ENCODE measurements at regions not wholly inside any gene's neighbourhood (a gene's known extent, or its start where the extent isn't known, plus 50 kb on each side); places are given as distances from the start of the nearest gene placed in this dataset.

- no peak for TF ChIP-seq CTCF (conservative IDR thresholded peaks at IDR 0.05)
- DNase-seq (ENCODE audit: low read depth, low spot score) = no peak
- Mint-ChIP-seq H3K4me1 (no peaks in the 10 kb centered on the region), H3K27me3 (ENCODE audit: low read depth) (no peaks in the 10 kb centered on the region), H3K36me3 (ENCODE audit: low read depth) (no peaks in the 10 kb centered on the region), H3K4me3 (no peak overlapping the region), H3K9me3 (peaks cover 4% of the 10 kb centered on the region), H3K27ac (ENCODE audit: unreplicated experiment) (no peak overlapping the region)
These were observed 1114.8 kb downstream of the ROBO2 start for GRCh38 chr3:78154521-78155186.

- TF ChIP-seq CTCF (conservative IDR thresholded peaks at IDR 0.05) = no peak
- DNase-seq (ENCODE audit: low read depth, low spot score) = no peak
- Mint-ChIP-seq H3K27ac (ENCODE audit: unreplicated experiment) (no peak overlapping the region), H3K4me1 (peaks cover 18% of the 10 kb centered on the region), H3K36me3 (ENCODE audit: low read depth) (no peaks in the 10 kb centered on the region), H3K27me3 (ENCODE audit: low read depth) (no peaks in the 10 kb centered on the region), H3K9me3 (no peaks in the 10 kb centered on the region), H3K4me3 (no peak overlapping the region)
These were observed 1121.8 kb downstream of the ROBO2 start for GRCh38 chr3:78161736-78162135.

GRCh38 chr3:78163379-78163778 is 1123.5 kb downstream of the ROBO2 start:
- H3K4me3 Mint-ChIP-seq = no peak overlapping the region
- H3K36me3 Mint-ChIP-seq (ENCODE audit: low read depth) = no peaks in the 10 kb centered on the region
- no peaks in the 10 kb centered on the region for H3K27me3 Mint-ChIP-seq (ENCODE audit: low read depth)
- DNase-seq (ENCODE audit: low read depth, low spot score) = no peak
- H3K4me1 Mint-ChIP-seq = peaks cover 18% of the 10 kb centered on the region
- no peaks in the 10 kb centered on the region for H3K9me3 Mint-ChIP-seq
- H3K27ac Mint-ChIP-seq (ENCODE audit: unreplicated experiment) = no peak overlapping the region
- no peak for TF ChIP-seq CTCF (conservative IDR thresholded peaks at IDR 0.05)

- Mint-ChIP-seq H3K9me3 (no peaks in the 10 kb centered on the region), H3K27me3 (ENCODE audit: low read depth) (no peaks in the 10 kb centered on the region), H3K36me3 (ENCODE audit: low read depth) (no peaks in the 10 kb centered on the region), H3K27ac (ENCODE audit: unreplicated experiment) (no peak overlapping the region), H3K4me3 (no peak overlapping the region), H3K4me1 (peaks cover 17% of the 10 kb centered on the region)
- DNase-seq (ENCODE audit: low read depth, low spot score) = no peak
- TF ChIP-seq CTCF (conservative IDR thresholded peaks at IDR 0.05) = peak; percentile 33
These were observed 1126.0 kb downstream of the ROBO2 start for GRCh38 chr3:78165876-78166275.

GRCh38 chr3:78174821-78175220 is 1134.9 kb downstream of the ROBO2 start:
- peaks cover 25% of the 10 kb centered on the region for H3K4me1 Mint-ChIP-seq
- DNase-seq (ENCODE audit: low read depth, low spot score) = no peak

More at GRCh38 chr3:78174821-78175220, 1134.9 kb downstream of the ROBO2 start:
- TF ChIP-seq CTCF (conservative IDR thresholded peaks at IDR 0.05) = no peak
- Mint-ChIP-seq H3K27ac (ENCODE audit: unreplicated experiment) (no peak overlapping the region), H3K27me3 (ENCODE audit: low read depth) (no peaks in the 10 kb centered on the region), H3K36me3 (ENCODE audit: low read depth) (no peaks in the 10 kb centered on the region), H3K9me3 (no peaks in the 10 kb centered on the region), H3K4me3 (no peak overlapping the region)

All from neural crest cell (in vitro differentiated cells).